Stimulated activated CD8-positive, alpha-beta memory T cell treated with anti-CD3 and anti-CD28 coated beads, Interleukin-7, amount 100 ng/mL, for 1 hour (primary cell): ENCODE measurements at regions not wholly inside any gene's neighbourhood (a gene's known extent, or its start where the extent isn't known, plus 50 kb on each side); places are given as distances from the start of the nearest gene placed in this dataset.
"Not testable (repeated sequence)": the region's sequence is repeated elsewhere in the genome, so short reads cannot be mapped to it uniquely, and the experiment has no call there.

Experiments used
- DNase-seq, 2 donors: peaks; one replicate each; pipeline ENCODE4 v3.0.0-alpha.2; 2020; ENCODE audit warnings: low read depth in 2 of 2

DNA sequence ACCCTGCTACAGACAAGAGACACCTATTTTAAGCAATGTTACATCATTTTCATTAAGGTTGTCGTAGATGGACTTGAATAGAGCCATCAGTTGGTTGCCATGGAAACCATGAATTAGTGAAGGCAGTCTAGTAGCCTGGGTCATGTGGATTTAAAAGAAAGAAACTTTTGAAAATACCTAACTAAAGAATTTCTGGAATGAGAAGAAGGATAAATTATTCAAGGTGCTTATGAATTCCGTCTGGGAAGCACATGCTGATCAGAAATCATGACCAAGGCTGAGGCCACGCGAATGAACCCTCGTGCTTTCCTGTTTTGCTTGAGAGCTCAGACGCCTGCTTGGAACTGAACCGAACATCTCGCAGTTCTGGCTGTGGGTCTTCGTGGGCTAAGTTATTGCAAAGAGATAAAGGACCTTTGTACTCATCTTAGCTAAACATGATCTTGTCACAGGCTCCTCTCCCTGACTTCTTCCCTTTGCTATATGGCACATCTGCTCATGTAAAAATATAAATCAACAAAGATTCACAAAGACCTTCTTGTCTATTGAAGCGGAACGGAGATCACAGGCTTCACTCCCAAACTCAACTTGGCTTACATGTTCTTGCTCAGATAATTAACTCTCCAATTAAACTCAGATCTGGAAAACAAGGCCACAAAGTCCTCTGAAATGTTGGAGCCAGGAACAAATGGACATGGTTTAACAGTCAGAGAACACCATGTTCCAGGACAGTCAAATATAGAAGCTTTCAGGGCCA, 140.2 kb downstream of the NUFIP1 start:
- DNase-seq: no peak

DNA sequence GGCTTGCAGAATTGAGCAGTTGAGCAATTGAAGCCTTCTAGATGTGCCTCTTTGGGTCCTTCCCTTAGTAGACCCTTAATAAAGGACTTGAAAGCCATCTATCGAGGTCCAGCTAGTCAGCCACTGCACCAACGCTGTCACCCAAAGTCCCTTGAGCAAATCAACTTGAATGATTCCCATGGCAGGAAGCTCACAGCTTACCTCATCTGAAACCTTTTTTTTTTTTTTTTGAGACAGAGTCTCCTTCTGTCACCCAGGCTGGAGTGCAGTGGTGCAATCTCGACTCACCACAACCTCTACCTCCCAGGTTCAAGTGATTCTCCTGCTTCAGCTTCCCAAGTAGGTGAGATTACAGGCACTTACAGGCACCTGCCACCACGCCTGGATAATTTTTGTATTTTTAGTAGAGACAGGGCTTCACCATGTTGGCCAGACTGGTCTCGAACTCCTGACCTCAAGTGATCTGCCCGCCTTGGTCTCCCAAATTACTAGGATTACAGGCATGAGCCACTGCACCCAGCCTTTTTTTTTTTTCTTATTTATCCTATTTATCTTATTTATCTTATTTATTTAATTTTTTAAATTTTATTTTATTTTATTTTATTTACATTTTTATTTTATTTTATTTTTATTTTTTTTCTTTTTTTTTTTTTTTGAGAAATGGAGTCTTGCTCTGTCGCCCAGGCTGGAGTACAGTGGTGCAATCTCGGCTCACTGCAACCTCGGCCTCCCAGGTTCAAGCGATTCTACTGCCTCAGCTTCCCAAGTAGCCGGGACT, 143.8 kb downstream of the NUFIP1 start:
- not testable (repeated sequence) for DNase-seq

DNA sequence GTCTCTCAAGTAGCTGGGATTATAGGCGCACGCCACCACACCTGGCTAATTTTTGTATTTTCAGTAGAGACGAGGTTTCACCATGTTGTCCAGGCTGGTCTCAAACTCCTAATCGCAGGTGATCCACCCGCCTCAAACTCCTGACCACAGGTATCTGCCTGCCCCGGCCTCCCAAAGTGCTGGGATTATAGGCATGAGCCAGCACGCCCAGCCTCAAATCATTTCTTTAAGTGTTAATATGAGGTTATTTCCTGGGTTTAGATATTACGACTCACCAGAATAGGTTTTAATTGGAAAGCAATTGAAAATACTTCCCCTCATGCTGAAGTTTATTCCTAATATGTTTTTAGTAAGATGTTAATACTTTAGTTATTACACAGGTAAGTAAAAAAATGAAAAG, 144.5 kb downstream of the NUFIP1 start:
- DNase-seq: no peak

DNA sequence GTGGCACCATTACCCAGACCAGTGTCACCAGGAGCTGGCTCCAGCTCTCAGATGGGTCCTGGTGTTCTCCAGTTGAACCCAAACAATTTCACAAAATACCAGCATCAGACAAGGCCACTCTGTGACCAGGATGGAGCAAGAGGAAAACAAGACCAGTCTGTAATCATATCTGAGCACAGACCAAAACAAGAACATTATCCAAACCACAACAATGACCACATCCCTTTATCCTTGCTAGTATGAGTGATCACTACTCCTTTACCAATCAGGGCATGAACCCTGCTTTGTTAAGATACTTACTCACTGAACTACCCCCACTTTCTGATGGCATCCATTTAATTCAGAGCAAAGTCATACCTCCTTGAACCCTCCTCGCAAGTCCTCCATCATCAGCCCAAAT, 145.9 kb downstream of the NUFIP1 start:
- no peak for DNase-seq

DNA sequence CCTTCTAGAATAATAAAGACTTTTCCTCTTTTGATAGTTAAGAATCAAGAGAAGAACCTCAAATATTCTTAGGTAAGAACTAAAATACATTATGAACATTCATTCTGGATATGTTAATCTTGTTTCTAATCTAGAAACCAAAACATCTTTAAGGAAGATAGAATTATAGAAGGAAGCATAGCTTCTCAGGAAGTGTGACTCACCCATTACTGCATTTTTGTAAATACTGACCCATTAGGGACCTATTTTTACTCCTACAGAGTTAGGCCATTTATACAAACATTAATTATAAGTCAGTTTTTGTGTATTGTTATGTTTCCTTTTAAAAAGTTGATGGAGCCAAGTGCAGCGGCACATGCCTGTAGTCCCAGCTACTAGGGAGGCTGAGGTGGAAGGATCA, 147.1 kb downstream of the NUFIP1 start:
- DNase-seq: no peak

DNA sequence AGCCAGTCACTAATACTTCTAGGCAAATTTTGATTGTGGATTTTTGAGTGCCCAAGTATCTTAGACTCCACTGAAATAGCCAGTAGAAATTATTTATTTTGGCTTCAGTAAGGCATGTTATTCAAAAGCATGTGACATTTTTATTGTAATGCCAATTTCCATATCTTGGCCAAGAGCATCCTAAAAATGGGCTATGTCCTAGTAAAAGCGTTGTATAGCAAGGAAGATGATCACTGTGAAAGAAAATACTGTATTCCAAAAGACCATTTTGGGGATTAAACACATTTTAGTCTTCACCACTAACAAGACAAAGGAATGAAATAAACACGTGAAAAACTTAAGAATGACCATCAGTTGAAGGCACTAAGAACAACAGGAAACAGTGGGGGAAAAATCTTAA, 149.1 kb downstream of the NUFIP1 start:
- no peak for DNase-seq

DNA sequence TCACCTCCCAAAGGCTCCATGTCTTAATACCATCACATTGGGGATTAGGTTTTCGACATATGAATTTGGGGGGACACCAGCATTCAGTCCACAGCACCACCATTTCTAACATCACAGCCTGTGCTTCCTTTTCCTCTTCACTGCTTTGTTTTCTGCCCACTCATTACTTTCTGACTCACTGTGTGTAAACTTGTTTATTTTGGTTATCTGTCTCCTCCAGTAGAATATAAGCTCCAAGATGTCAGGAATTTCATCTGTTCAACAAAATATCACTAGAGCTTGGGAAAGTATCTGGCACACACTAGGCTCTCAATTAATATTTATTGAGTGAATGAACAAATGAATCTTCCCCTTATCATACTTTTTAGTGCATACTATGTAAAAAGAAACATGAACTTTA, 152.0 kb downstream of the NUFIP1 start:
- no peak for DNase-seq

DNA sequence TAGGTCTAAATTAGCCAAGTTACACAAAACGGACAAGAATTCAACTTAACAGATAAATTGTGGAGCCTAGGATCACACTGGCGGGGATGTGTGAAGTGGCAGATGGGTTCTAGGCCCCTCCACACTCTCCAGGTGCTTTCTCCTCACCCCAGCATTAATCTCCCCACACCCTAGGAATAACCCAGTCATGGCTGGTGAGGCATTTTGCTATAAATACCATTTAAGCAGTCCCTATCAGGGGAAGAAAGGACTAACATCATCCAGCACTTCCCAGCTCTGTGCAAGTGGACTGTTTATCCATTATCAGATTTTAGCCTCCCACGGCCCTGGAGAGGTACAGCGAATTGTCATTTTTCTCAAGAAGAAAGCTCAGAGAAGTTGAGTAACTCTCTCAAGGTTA, 154.9 kb downstream of the NUFIP1 start:
- no peak for DNase-seq

DNA sequence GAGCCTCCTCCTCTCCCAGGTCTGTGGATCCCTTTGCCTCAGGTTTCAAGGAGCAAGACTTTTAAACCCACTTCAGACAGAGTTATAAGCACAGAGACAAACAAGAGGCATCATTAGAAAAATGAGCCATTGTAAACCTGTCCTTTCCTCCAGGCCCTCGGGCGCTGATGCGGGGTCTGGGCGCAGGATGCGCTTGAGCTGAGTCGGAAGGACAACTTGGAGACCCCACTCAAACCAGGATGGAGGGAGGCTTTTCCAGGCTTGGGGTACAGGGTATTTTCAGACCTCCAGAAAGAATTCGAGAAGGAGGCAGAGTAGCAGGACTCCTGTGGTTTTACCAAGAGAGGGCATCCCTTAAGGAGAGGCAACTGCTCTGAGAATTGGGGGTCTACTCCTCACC, 155.6 kb downstream of the NUFIP1 start:
- no peak for DNase-seq

DNA sequence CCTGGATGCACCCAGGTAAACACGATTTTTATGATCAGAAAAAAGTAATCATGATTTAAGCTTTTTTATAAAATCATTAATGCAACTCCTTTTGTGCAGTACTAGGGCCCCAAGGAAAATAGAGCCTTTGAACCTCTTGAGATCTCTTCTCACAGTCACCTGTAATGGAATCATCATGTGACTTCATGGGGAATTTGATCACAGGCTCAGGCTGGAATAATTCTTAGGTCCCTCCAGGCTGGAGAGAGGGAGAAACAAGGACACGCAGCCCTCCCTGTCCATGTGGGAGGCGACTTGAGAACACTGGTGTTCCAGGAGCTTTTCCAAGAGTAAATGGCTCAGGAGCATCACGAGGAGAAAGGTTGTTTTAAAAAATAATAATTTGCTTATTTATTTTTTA, 156.1 kb downstream of the NUFIP1 start:
- DNase-seq: no peak

DNA sequence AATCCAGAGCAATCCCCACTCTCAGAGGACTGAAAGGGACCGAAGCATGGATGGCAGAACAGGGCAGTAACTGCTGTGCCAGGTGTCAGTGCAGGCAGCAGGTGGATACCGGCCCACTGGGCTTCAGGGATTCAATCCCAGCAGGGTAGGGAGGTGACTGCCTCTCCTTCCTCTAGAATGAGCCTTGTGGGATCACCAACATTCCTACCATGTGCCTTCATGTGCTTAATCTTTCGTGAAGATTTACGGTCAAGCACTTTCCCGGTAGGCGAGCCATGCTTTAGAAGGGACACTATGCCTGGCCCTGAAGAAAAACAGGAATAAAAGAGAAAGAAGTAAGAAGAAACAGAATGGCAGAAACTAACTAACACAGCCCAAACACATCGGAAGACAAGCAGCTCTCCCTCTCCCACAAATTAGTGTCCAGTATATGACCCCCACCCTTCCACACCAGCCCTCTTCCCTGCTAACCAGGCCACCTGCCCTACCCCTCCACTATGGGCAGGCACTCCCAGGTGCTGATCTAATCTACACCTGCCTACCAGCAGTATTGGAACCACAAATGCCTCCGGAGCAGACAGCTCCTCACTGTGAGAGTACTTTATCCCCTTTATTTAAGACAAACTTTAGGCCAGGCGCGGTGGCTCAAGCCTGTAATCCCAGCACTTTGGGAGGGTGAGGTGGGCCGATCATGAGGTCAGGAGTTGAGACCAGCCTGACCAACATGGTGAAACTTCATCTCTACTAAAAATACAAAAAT, 162.5 kb downstream of the NUFIP1 start:
- DNase-seq: no peak

DNA sequence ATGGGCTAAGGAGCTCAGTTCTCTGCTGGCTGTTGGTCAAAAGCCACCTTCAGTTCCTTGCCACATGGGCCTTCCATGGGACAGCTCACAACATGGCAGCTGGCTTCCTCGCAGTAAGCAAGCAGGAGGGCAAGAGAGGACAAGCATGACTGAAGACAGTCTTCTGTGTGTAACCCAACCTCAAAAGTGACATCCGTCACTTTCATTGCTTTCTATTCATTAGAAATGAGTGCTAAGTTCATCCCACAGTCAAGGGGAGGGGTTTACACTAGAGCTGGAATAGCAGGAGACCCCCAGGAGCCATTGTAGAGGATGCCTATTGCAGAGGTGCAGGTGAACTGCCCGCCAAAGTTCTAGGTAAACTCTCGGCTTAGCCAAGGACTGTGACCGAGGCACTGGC, 163.3 kb downstream of the NUFIP1 start:
- DNase-seq: no peak

DNA sequence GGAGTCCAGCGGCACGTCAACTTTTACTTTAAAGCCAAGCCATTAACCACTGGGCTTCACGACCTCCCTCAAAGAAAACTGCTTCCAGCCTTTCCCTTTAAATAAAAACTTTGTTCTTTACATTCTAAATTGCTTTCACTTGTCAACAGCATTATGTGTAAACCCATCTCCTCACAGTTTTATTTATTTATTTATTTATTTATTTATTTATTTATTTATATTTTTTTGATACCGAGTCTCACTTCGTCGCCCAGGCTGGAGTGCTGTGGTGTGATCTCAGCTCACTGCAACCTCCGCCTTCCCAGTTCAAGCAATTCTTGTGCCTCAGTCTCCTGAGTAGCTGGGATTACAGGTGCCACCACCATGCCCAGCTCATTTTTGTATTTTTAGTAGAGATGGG, 165.7 kb downstream of the NUFIP1 start:
- not testable (repeated sequence) for DNase-seq

DNA sequence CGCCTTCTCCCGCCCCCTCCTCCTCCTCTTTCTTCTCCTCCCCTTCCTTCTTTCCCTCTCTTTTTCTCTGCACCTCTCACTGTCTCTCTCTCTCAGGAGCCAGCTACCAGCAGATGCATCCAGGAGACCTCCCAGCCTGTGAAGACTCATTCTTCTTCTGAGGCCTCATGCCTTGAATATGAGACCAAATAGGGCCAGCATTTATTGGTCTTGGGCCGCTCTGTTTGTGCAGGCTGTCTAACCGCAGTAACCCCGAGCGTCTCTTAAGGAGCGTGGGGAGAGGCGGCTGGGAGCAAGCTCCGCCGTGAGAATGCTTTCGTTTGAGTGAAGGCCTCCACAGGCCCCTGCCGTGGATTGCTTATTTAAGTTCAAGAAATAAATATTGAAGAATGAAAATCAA, 167.0 kb downstream of the NUFIP1 start:
- DNase-seq: no peak

DNA sequence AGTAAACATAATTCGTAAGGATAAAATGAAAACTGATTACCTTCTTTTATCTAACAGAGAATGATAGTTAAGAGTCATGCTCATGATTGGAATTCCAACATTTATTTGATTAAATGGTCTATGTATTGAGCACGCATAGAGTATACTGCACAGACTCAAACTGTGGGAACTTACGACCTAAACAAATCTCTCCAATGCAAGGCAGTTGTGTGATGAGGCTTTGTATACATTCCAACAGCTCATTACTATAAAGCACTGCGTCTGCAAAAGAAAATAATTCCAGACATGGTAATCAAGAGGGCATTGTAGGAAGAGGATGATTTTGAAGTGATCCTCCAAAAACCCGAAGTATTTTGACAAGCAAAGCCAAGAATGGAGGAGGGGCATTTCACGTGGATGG, 169.5 kb downstream of the NUFIP1 start:
- no peak for DNase-seq

DNA sequence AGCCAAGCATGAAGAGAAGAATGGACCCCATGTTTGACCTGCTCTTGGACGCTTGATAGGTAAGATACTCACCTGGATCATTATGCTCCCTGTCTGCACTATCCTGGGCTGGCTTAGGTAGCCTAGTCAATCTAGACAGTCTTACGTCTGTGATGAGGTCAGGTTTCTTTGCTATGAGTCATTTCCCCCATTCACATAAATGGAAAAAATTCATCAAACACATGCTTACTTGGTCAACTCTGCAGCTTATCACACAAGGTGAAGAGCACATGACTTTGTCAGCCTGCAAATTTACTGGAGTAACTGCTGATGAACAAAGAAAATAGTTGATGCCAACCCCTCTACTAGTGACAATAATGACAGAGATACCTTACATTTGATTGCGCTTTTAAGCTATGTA, 170.0 kb downstream of the NUFIP1 start:
- DNase-seq: no peak

DNA sequence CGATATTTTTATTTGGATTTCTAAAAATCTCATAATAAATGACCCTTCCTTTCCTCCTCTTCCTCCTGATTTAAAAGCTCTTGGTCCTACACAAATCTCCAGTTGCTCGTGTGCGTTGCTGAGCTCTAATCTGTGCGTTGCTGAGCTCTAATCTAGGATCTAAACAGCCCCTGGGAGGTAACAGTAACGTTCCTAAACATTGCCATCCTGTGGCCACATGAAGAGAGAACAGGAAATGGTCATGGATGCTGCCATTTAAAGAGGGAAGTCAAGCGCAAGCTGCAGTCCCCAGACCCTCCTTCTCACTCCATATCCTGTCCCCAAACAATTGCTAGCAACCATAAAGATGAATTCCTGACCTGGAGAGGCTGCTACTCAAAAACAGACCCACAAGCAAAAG, 170.8 kb downstream of the NUFIP1 start:
- no peak for DNase-seq

DNA sequence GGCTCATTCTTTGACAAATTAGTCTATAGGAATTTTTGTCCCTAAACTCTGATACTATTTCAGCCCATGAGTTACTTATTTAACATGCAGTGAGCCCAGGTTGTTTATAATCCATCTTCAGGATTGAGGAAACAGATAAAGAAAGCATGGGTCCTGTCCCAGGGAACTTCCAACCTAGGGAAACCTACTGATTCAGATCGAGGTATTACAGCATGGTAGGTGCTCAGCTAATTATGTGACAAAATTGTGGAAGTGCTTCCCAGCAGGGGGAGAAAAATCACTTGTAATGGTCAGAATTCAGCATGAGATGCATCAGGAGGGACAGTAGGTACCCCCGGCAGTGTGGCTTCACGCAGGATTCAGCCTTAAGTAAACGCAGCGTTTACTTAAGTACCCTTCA, 171.3 kb downstream of the NUFIP1 start:
- no peak for DNase-seq

DNA sequence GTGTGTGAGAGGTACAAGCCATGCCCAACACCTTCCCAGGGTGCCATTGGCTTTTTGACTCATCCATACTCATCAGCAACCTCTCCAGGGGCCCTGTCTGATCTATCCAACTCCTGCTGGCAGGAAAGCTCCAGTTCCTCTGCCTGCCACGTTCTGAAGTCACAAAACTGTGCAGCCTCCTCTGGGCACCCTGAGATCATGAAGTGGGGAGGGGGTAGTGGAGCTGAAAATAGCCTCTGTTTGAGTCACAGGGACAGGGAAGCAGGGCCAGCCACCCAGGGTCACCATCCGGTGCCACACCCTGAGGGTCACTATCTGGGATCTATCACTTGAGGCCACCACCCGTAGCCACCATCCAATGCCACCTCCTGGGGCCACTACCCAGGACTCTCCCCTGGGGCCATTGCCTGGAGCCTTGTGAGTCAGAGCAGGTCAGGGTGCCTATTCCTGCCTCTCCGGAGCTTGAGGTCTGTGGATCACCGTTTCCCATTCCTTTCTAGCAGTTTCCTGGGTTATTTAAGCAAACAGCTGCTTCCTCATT, 172.1 kb downstream of the NUFIP1 start:
- DNase-seq: no peak

DNA sequence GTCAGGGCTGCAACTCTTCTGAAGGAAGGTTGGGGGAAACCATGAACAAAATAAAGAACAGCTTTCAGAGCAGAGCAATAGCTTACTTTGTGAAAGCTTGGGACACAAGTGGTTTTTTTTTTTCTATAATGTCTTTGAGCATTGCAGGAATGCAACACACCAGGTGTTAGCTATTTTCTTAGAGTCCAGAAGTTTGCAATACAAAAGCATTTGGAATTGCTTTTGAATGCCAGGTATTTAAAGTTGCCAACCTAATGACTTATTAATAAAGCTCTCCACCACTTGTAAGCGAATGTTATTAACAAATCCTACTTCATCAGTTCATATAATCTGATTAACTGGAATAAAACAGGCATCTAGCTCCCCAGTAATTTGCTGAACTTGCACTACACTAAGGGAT, 172.6 kb downstream of the NUFIP1 start:
- no peak for DNase-seq

DNA sequence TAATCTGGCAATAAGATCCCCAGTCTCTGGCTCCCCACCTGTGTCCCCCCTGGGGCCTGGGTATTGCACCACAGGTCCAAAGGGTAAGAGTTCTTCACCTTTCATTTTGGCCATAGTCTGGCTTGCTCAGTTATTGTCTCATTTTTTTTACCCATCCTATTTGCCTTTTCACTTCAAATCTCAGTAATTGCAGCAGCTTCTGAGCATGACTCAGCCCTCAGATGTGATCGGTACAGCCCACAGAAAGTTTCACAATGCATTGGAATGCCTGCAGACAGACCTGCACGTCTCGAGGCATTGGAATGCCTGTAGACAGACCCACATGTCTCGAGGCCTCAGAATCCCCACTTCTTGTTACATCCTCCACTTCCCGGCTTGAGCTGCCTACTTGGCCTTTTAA, 173.6 kb downstream of the NUFIP1 start:
- no peak for DNase-seq

DNA sequence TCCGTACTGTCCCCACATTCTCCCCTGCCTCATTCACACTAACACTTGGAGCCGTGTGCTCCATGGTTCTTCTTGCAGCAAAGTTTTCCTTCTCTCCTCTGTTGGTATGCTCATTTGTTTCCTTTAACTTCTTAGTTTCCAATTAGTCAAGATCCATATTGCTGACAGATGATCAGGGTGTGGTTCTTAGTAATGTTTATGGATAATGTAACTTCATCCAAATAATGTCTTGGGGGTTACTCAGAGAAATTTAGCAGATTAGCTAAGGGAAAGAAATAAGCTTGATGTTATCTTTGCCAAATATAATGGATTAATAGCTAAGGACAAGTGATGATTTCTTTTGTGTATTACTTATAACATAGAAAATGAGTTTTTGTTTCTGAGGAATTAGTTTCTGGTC, 174.4 kb downstream of the NUFIP1 start:
- DNase-seq: no peak

DNA sequence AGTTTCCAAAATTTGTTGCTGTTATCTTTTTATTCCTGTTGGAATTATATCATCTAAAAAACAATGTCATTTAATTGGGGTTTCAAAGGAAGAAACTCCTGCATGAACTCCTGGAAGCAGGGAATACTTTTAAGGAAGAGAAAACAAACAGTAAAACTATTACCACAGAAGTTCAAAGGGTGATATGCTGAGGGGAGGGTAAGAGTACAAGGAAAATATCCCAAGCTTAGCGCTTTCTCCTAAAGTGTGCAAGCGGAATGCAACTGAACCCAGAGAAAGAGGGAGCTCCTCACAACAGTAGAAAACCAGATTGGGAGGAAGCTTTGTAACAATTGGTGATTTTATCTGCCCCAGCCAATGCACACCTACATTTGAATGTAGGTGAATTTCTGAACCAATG, 175.1 kb downstream of the NUFIP1 start:
- DNase-seq: no peak
